ENCODE measurements at regions not wholly inside any gene's neighbourhood (a gene's known extent, or its start where the extent isn't known, plus 50 kb on each side); places are given as distances from the start of the nearest gene placed in this dataset.

GRCh38 chr16:87041286-87041685, 275.9 kb downstream of the C16orf95 start:
- DNase-seq (no peak), ATAC-seq (ENCODE audit: insufficient read depth, low read depth) (no peak)
- TF ChIP-seq CTCF (IDR thresholded peaks at IDR 0.05; ENCODE audit: borderline replicate concordance, extremely low read depth, low read length, poor library complexity, severe bottlenecking) = no peak
- no peak for TF ChIP-seq EZH2 (IDR thresholded peaks at IDR 0.05; ENCODE audit: borderline replicate concordance, low read depth, low read length, severe bottlenecking)
- no peak overlapping the region for H3K4me2 ChIP-seq (ENCODE audit: insufficient read depth, low read length)
- peaks cover 4% of the 10 kb centered on the region for H3K27me3 ChIP-seq (ENCODE audit: insufficient read depth, low read length, poor library complexity)
- H3K9ac ChIP-seq (ENCODE audit: low read depth, low read length) = no peak overlapping the region
- no peak overlapping the region for H3K4me3 ChIP-seq (ENCODE audit: low read depth in 1 of 2, low read length in 2 of 2)
- H3K9me3 ChIP-seq (ENCODE audit: insufficient read depth, low read length, severe bottlenecking) = no peaks in the 10 kb centered on the region
- no peaks in the 10 kb centered on the region for H3K79me2 ChIP-seq (ENCODE audit: insufficient read depth, low read length)
- no peaks in the 10 kb centered on the region for H3K36me3 ChIP-seq (ENCODE audit: insufficient read depth, low read length)
- no peak overlapping the region for H3K27ac ChIP-seq (ENCODE audit: low read length)
- H2AFZ ChIP-seq (ENCODE audit: low read depth, low read length) = no peak overlapping the region
- no peaks in the 10 kb centered on the region; the same call in none of the 2 replicates for H4K20me1 ChIP-seq (ENCODE audit: insufficient read depth, low read length)
- no peaks in the 10 kb centered on the region for H3K4me1 ChIP-seq (ENCODE audit: insufficient read depth, low read length)

GRCh38 chr16:87042551-87043230, 274.5 kb downstream of the C16orf95 start:
- H3K27me3 ChIP-seq (ENCODE audit: insufficient read depth, low read length, poor library complexity) = peaks cover 7% of the 10 kb centered on the region
- H3K9ac ChIP-seq (ENCODE audit: low read depth, low read length) = no peak overlapping the region
- no peak overlapping the region for H2AFZ ChIP-seq (ENCODE audit: low read depth, low read length)
- H3K4me3 ChIP-seq (ENCODE audit: low read depth in 1 of 2, low read length in 2 of 2) = no peak overlapping the region
- no peaks in the 10 kb centered on the region for H3K79me2 ChIP-seq (ENCODE audit: insufficient read depth, low read length)
- no peak for DNase-seq
- H3K9me3 ChIP-seq (ENCODE audit: insufficient read depth, low read length, severe bottlenecking) = no peaks in the 10 kb centered on the region
- no peaks in the 10 kb centered on the region for H3K36me3 ChIP-seq (ENCODE audit: insufficient read depth, low read length)
- H3K27ac ChIP-seq (ENCODE audit: low read length) = no peak overlapping the region
- ATAC-seq (ENCODE audit: insufficient read depth, low read depth) = no peak
- H3K4me1 ChIP-seq (ENCODE audit: insufficient read depth, low read length) = no peaks in the 10 kb centered on the region
- TF ChIP-seq EZH2 (IDR thresholded peaks at IDR 0.05; ENCODE audit: borderline replicate concordance, low read depth, low read length, severe bottlenecking) (no peak), CTCF (IDR thresholded peaks at IDR 0.05; ENCODE audit: borderline replicate concordance, extremely low read depth, low read length, poor library complexity, severe bottlenecking) (no peak)
- no peaks in the 10 kb centered on the region; the same call in none of the 2 replicates for H4K20me1 ChIP-seq (ENCODE audit: insufficient read depth, low read length)
- no peak overlapping the region for H3K4me2 ChIP-seq (ENCODE audit: insufficient read depth, low read length)

GRCh38 chr16:87043231-87044031, 273.8 kb downstream of the C16orf95 start:
- no peaks in the 10 kb centered on the region; the same call in none of the 2 replicates for H4K20me1 ChIP-seq (ENCODE audit: insufficient read depth, low read length)
- no peaks in the 10 kb centered on the region for H3K4me1 ChIP-seq (ENCODE audit: insufficient read depth, low read length)
- peaks cover 7% of the 10 kb centered on the region for H3K27me3 ChIP-seq (ENCODE audit: insufficient read depth, low read length, poor library complexity)
- H3K4me2 ChIP-seq (ENCODE audit: insufficient read depth, low read length) = no peak overlapping the region
- H2AFZ ChIP-seq (ENCODE audit: low read depth, low read length) = no peak overlapping the region
- no peak overlapping the region for H3K9ac ChIP-seq (ENCODE audit: low read depth, low read length)
- H3K9me3 ChIP-seq (ENCODE audit: insufficient read depth, low read length, severe bottlenecking) = no peaks in the 10 kb centered on the region
- no peaks in the 10 kb centered on the region for H3K36me3 ChIP-seq (ENCODE audit: insufficient read depth, low read length)
- no peak overlapping the region for H3K4me3 ChIP-seq (ENCODE audit: low read depth in 1 of 2, low read length in 2 of 2)
- no peaks in the 10 kb centered on the region for H3K79me2 ChIP-seq (ENCODE audit: insufficient read depth, low read length)
- no peak for TF ChIP-seq EZH2 (IDR thresholded peaks at IDR 0.05; ENCODE audit: borderline replicate concordance, low read depth, low read length, severe bottlenecking)
- TF ChIP-seq CTCF (IDR thresholded peaks at IDR 0.05; ENCODE audit: borderline replicate concordance, extremely low read depth, low read length, poor library complexity, severe bottlenecking) = no peak
- no peak for DNase-seq
- ATAC-seq (ENCODE audit: insufficient read depth, low read depth) = no peak
- no peak overlapping the region for H3K27ac ChIP-seq (ENCODE audit: low read length)
